Activated T-helper 1 cell treated with anti-CD3 and anti-CD28 coated beads, Interleukin-12 subunit alpha, Interleukin-12 subunit beta, Interleukin-2, Interleukin-4 antibody, amounts not matched to agents 30 ng/mL and 10 ng/mL and 1 ng/mL, durations not matched to agents 14 hours and 24 hours and 36 hours (primary cell): ENCODE measurements at regions not wholly inside any gene's neighbourhood (a gene's known extent, or its start where the extent isn't known, plus 50 kb on each side); places are given as distances from the start of the nearest gene placed in this dataset.
"Not testable (repeated sequence)": the region's sequence is repeated elsewhere in the genome, so short reads cannot be mapped to it uniquely, and the experiment has no call there.

Source experiments
- DNase-seq: peaks from one replicate; pipeline ENCODE4 v3.0.0; 2021; ENCODE audit warnings: low spot score
- H3K27ac Mint-ChIP-seq: one replicate; pipeline ENCODE4 v1.8.0; 2021; ENCODE audit warnings: mild to moderate bottlenecking, mixed read lengths
- H3K27me3 Mint-ChIP-seq: one replicate; pipeline ENCODE4 v1.8.0; 2022; ENCODE audit warnings: mild to moderate bottlenecking, moderate library complexity, mixed read lengths; ENCODE audit not compliant: insufficient read depth
- H3K36me3 Mint-ChIP-seq: one replicate; pipeline ENCODE4 v1.8.0; 2021; ENCODE audit warnings: low read depth, mixed read lengths
- H3K4me1 Mint-ChIP-seq: one replicate; pipeline ENCODE4 v1.8.0; 2021; ENCODE audit warnings: low read depth, mixed read lengths
- H3K4me3 Mint-ChIP-seq: one replicate; pipeline ENCODE4 v1.8.0; 2021; ENCODE audit warnings: mild to moderate bottlenecking, moderate library complexity, mixed read lengths
- H3K9me3 Mint-ChIP-seq: one replicate; pipeline ENCODE4 v1.8.0; 2021; ENCODE audit warnings: mixed read lengths
- intact Hi-C: fragments of 100-400 bp; cut with micrococcal nuclease; formaldehyde crosslinking; loops from one replicate; pipeline ENCODE4 v1.15.1; 2024

- no peak overlapping the region for H3K27ac Mint-ChIP-seq
- no peaks in the 10 kb centered on the region for H3K9me3 Mint-ChIP-seq
- no peaks in the 10 kb centered on the region for H3K4me1 Mint-ChIP-seq
- intact Hi-C loops: no loop called here
- peaks cover 6% of the 10 kb centered on the region for H3K27me3 Mint-ChIP-seq
- no peak for DNase-seq
- no peak overlapping the region for H3K4me3 Mint-ChIP-seq
- H3K36me3 Mint-ChIP-seq: no peaks in the 10 kb centered on the region
These were observed 88.4 kb upstream of the TEAD1 start for GRCh38 chr11:12585861-12586260.

GRCh38 chr11:12587333-12587991, 86.8 kb upstream of the TEAD1 start:
- Mint-ChIP-seq H3K36me3 (no peaks in the 10 kb centered on the region), H3K4me1 (no peaks in the 10 kb centered on the region), H3K27me3 (peaks cover 9% of the 10 kb centered on the region), H3K4me3 (no peak overlapping the region), H3K27ac (no peak overlapping the region), H3K9me3 (no peaks in the 10 kb centered on the region)
- DNase-seq: no peak
- intact Hi-C loops: no loop called here

- intact Hi-C loops: no loop called here
- H3K4me3 Mint-ChIP-seq: no peak overlapping the region
- H3K4me1 Mint-ChIP-seq: no peaks in the 10 kb centered on the region
- H3K27me3 Mint-ChIP-seq: peaks cover 5% of the 10 kb centered on the region
- DNase-seq: no peak
- H3K36me3 Mint-ChIP-seq: no peaks in the 10 kb centered on the region
- peaks cover 3% of the 10 kb centered on the region for H3K9me3 Mint-ChIP-seq
- H3K27ac Mint-ChIP-seq: no peak overlapping the region
These were observed 82.5 kb upstream of the TEAD1 start for GRCh38 chr11:12591706-12592105.

GRCh38 chr11:12592283-12592682, 81.9 kb upstream of the TEAD1 start:
- no peak for DNase-seq
- peaks cover 3% of the 10 kb centered on the region for H3K9me3 Mint-ChIP-seq
- H3K4me1 Mint-ChIP-seq: no peaks in the 10 kb centered on the region
- no peak overlapping the region for H3K27ac Mint-ChIP-seq
- no peak overlapping the region for H3K4me3 Mint-ChIP-seq
- intact Hi-C loops: no loop called here
- H3K27me3 Mint-ChIP-seq: peaks cover 5% of the 10 kb centered on the region
- H3K36me3 Mint-ChIP-seq: no peaks in the 10 kb centered on the region

GRCh38 chr11:12595089-12595847, 79.0 kb upstream of the TEAD1 start:
- H3K9me3 Mint-ChIP-seq, H3K4me3 Mint-ChIP-seq, H3K27ac Mint-ChIP-seq, H3K36me3 Mint-ChIP-seq, DNase-seq, H3K4me1 Mint-ChIP-seq, H3K27me3 Mint-ChIP-seq: not testable (repeated sequence)
- intact Hi-C loops: loop anchor here (5.0 kb wide), 1 partner anchor 587 kb away; no protein-coding TSS in a partner anchor

GRCh38 chr11:12598330-12599256, 75.6 kb upstream of the TEAD1 start:
- Mint-ChIP-seq H3K36me3 (no peaks in the 10 kb centered on the region), H3K4me3 (no peak overlapping the region), H3K27ac (no peak overlapping the region), H3K27me3 (peaks cover 6% of the 10 kb centered on the region), H3K9me3 (peaks cover 3% of the 10 kb centered on the region), H3K4me1 (no peaks in the 10 kb centered on the region)
- intact Hi-C loops: loop anchor here (1.0 to 5.0 kb wide), 4 partner anchors 267 to 584 kb away; no protein-coding TSS in a partner anchor
- no peak for DNase-seq

- H3K36me3 Mint-ChIP-seq: no peaks in the 10 kb centered on the region
- intact Hi-C loops: loop anchor here (1.0 to 5.0 kb wide), 4 partner anchors 268 to 583 kb away; no protein-coding TSS in a partner anchor
- H3K9me3 Mint-ChIP-seq: peaks cover 3% of the 10 kb centered on the region
- H3K27ac Mint-ChIP-seq: no peak overlapping the region
- H3K4me3 Mint-ChIP-seq: no peak overlapping the region
- H3K4me1 Mint-ChIP-seq: no peaks in the 10 kb centered on the region
- H3K27me3 Mint-ChIP-seq: peaks cover 6% of the 10 kb centered on the region
- peak; percentile 22 for DNase-seq
These were observed 74.6 kb upstream of the TEAD1 start for GRCh38 chr11:12599408-12600143.

GRCh38 chr11:12600829-12601228, 73.4 kb upstream of the TEAD1 start:
- Mint-ChIP-seq H3K36me3 (no peaks in the 10 kb centered on the region), H3K27me3 (peaks cover 3% of the 10 kb centered on the region), H3K27ac (no peak overlapping the region), H3K9me3 (no peaks in the 10 kb centered on the region), H3K4me3 (no peak overlapping the region), H3K4me1 (no peaks in the 10 kb centered on the region)
- intact Hi-C loops: no loop called here
- DNase-seq: no peak

GRCh38 chr11:12602421-12602820, 71.8 kb upstream of the TEAD1 start:
- intact Hi-C loops: no loop called here
- no peaks in the 10 kb centered on the region for H3K9me3 Mint-ChIP-seq
- no peaks in the 10 kb centered on the region for H3K36me3 Mint-ChIP-seq
- H3K27me3 Mint-ChIP-seq: peaks cover 3% of the 10 kb centered on the region
- no peaks in the 10 kb centered on the region for H3K4me1 Mint-ChIP-seq
- DNase-seq: no peak
- H3K27ac Mint-ChIP-seq: no peak overlapping the region
- no peak overlapping the region for H3K4me3 Mint-ChIP-seq

GRCh38 chr11:12603143-12604088, 70.8 kb upstream of the TEAD1 start:
- no peaks in the 10 kb centered on the region for H3K36me3 Mint-ChIP-seq
- intact Hi-C loops: no loop called here

GRCh38 chr11:12604557-12605153, 69.6 kb upstream of the TEAD1 start:
- no peak overlapping the region for H3K27ac Mint-ChIP-seq
- DNase-seq: no peak
- H3K9me3 Mint-ChIP-seq: peaks cover 3% of the 10 kb centered on the region
- H3K4me3 Mint-ChIP-seq: no peak overlapping the region
- no peaks in the 10 kb centered on the region for H3K4me1 Mint-ChIP-seq
- H3K27me3 Mint-ChIP-seq: peaks cover 3% of the 10 kb centered on the region
- intact Hi-C loops: no loop called here
- no peaks in the 10 kb centered on the region for H3K36me3 Mint-ChIP-seq

More at GRCh38 chr11:12603143-12604088, 70.8 kb upstream of the TEAD1 start:
- H3K4me1 Mint-ChIP-seq: no peaks in the 10 kb centered on the region
- no peak overlapping the region for H3K27ac Mint-ChIP-seq
- no peak for DNase-seq
- H3K4me3 Mint-ChIP-seq: no peak overlapping the region
- H3K27me3 Mint-ChIP-seq: peaks cover 3% of the 10 kb centered on the region
- no peaks in the 10 kb centered on the region for H3K9me3 Mint-ChIP-seq
